SK-N-MC (cell line): ENCODE measurements at regions not wholly inside any gene's neighbourhood (a gene's known extent, or its start where the extent isn't known, plus 50 kb on each side); places are given as distances from the start of the nearest gene placed in this dataset.

Source experiments
- DNase-seq: peaks from one replicate; pipeline ENCODE4 v3.0.0-alpha.2; 2011; ENCODE audit warnings: low read depth, low spot score
- H3K27ac ChIP-seq: fragments of 200-600 bp; sonication (generic); 2 replicates; pipeline ENCODE4 v1.5.1; 2016; ENCODE audit warnings: mixed run types
- H3K36me3 ChIP-seq: fragments of 200-600 bp; sonication (generic); 2 replicates; pipeline ENCODE4 v1.6.1; 2017; ENCODE audit warnings: antibody characterized with exemption, low read length, mixed read lengths; ENCODE audit not compliant: insufficient read depth
- H3K4me3 ChIP-seq: fragments of 200-600 bp; sonication (generic); 2 replicates; pipeline ENCODE4 v1.5.1; 2016
- H3K9ac ChIP-seq: fragments of 200-600 bp; sonication (generic); 2 replicates; pipeline ENCODE4 v1.8.0; 2017; ENCODE audit warnings: mixed run types, mixed read lengths; ENCODE audit not compliant: insufficient read length
- H3K9me3 ChIP-seq: fragments of 200-600 bp; sonication (generic); 2 replicates; pipeline ENCODE4 v1.6.1; 2017; ENCODE audit warnings: low read depth, mild to moderate bottlenecking, antibody characterized with exemption, low read length, moderate library complexity, mixed read lengths
- EZH2 ChIP-seq: fragments of 200-600 bp; sonication (generic); IDR thresholded peaks from one replicate; pipeline ENCODE4 v1.6.1; 2017; ENCODE audit warnings: antibody characterized with exemption
- FOXP2 ChIP-seq: optimal IDR thresholded peaks from 2 replicates; pipeline ENCODE3; 2011; ENCODE audit warnings: mild to moderate bottlenecking, moderate library complexity; ENCODE audit not compliant: insufficient read depth; ENCODE audit errors: extremely low read length, control extremely low read depth
- POLR2AphosphoS5 ChIP-seq: IDR thresholded peaks from 2 replicates; pipeline ENCODE4 v1.6.1; 2012; ENCODE audit warnings: mild to moderate bottlenecking, low read depth, low read length, borderline replicate concordance

GRCh38 chr1:228988664-228989063 is 253.4 kb downstream of the RHOU start:
- no peaks in the 10 kb centered on the region for H3K36me3 ChIP-seq
- no peaks in the 10 kb centered on the region for H3K9me3 ChIP-seq
- no peak for DNase-seq
- H3K27ac ChIP-seq = no peak overlapping the region
- H3K9ac ChIP-seq = no peak overlapping the region
- TF ChIP-seq POLR2AphosphoS5 (no peak), FOXP2 (no peak), EZH2 (no peak)
- no peak overlapping the region for H3K4me3 ChIP-seq

GRCh38 chr1:228989176-228989575 is 253.9 kb downstream of the RHOU start:
- TF ChIP-seq EZH2 (no peak), FOXP2 (no peak), POLR2AphosphoS5 (no peak)
- Histone ChIP-seq H3K4me3 (no peak overlapping the region), H3K36me3 (no peaks in the 10 kb centered on the region), H3K27ac (no peak overlapping the region), H3K9me3 (no peaks in the 10 kb centered on the region), H3K9ac (no peak overlapping the region)
- DNase-seq = no peak

- Histone ChIP-seq H3K36me3 (no peaks in the 10 kb centered on the region), H3K9me3 (no peaks in the 10 kb centered on the region), H3K27ac (no peak overlapping the region), H3K9ac (no peak overlapping the region), H3K4me3 (no peak overlapping the region)
- no peak for DNase-seq
- TF ChIP-seq POLR2AphosphoS5 (no peak), FOXP2 (no peak), EZH2 (no peak)
Measured at GRCh38 chr1:228989676-228989991, 254.4 kb downstream of the RHOU start.

GRCh38 chr1:228989992-228990827 is 254.9 kb downstream of the RHOU start:
- H3K4me3 ChIP-seq = no peak overlapping the region
- no peaks in the 10 kb centered on the region for H3K36me3 ChIP-seq
- no peak for DNase-seq
- no peak overlapping the region for H3K27ac ChIP-seq
- H3K9me3 ChIP-seq = no peaks in the 10 kb centered on the region
- H3K9ac ChIP-seq = no peak overlapping the region
- TF ChIP-seq POLR2AphosphoS5 (no peak), FOXP2 (no peak), EZH2 (no peak)

- Histone ChIP-seq H3K9ac (no peak overlapping the region), H3K9me3 (no peaks in the 10 kb centered on the region), H3K4me3 (no peak overlapping the region), H3K36me3 (no peaks in the 10 kb centered on the region), H3K27ac (no peak overlapping the region)
- DNase-seq = no peak
- TF ChIP-seq POLR2AphosphoS5 = no peak
- no peak for TF ChIP-seq EZH2
- TF ChIP-seq FOXP2 = no peak
Measured at GRCh38 chr1:228990906-228991569, 255.8 kb downstream of the RHOU start.

- no peak for TF ChIP-seq EZH2
- TF ChIP-seq POLR2AphosphoS5 = no peak
- no peak for TF ChIP-seq FOXP2
- no peak for DNase-seq
- Histone ChIP-seq H3K9ac (no peak overlapping the region), H3K9me3 (no peaks in the 10 kb centered on the region), H3K4me3 (no peak overlapping the region), H3K36me3 (no peaks in the 10 kb centered on the region), H3K27ac (no peak overlapping the region)
Measured at GRCh38 chr1:228992044-228992443, 256.8 kb downstream of the RHOU start.

- no peak for TF ChIP-seq POLR2AphosphoS5
- no peak for TF ChIP-seq EZH2
- TF ChIP-seq FOXP2 = no peak
- Histone ChIP-seq H3K9ac (no peak overlapping the region), H3K27ac (no peak overlapping the region), H3K9me3 (no peaks in the 10 kb centered on the region), H3K4me3 (no peak overlapping the region), H3K36me3 (no peaks in the 10 kb centered on the region)
- DNase-seq = no peak
Measured at GRCh38 chr1:228992907-228993535, 257.7 kb downstream of the RHOU start.

GRCh38 chr1:228994676-228995594 is 259.7 kb downstream of the RHOU start:
- TF ChIP-seq POLR2AphosphoS5 (no peak), FOXP2 (no peak), EZH2 (no peak)
- Histone ChIP-seq H3K4me3 (no peak overlapping the region), H3K36me3 (no peaks in the 10 kb centered on the region), H3K9ac (no peak overlapping the region), H3K9me3 (no peaks in the 10 kb centered on the region), H3K27ac (no peak overlapping the region)
- no peak for DNase-seq
